AG04450 (cell line): ENCODE measurements at regions not wholly inside any gene's neighbourhood (a gene's known extent, or its start where the extent isn't known, plus 50 kb on each side); places are given as distances from the start of the nearest gene placed in this dataset.

ENCODE experiments used
- CTCF ChIA-PET: fragments of 300-600, 350-600 bp; formaldehyde crosslinking; extraction: SDS; loops from one replicate; lab custom pipeline; 2022; ENCODE audit warnings: antibody characterized with exemption, inconsistent platforms; lab: Charles Lee
- POLR2A ChIA-PET: fragments of 350-600 bp; formaldehyde crosslinking; extraction: SDS; loops from one replicate; lab custom pipeline; 2021; ENCODE audit warnings: antibody characterized with exemption, inconsistent platforms; lab: Yijun Ruan, JAX
- DNase-seq: peaks from one replicate; pipeline ENCODE4 v3.0.0-alpha.2; 2011; ENCODE audit warnings: low read depth, low spot score
- H3K27ac ChIP-seq: one replicate; pipeline ENCODE4 v1.5.1; 2012; ENCODE audit warnings: low read depth, low read length, control low read depth
- H3K27me3 ChIP-seq: one replicate; pipeline ENCODE4 v1.6.0; 2012; ENCODE audit warnings: low read length; ENCODE audit not compliant: control insufficient read depth, insufficient read depth
- H3K4me3 ChIP-seq: 2 replicates; pipeline ENCODE4 v1.5.1; 2011; ENCODE audit warnings: mild to moderate bottlenecking, low read depth, low read length, control low read depth
- H3K9me3 ChIP-seq: 2 replicates; pipeline ENCODE4 v1.5.1; 2012; ENCODE audit warnings: low read length; ENCODE audit not compliant: control insufficient read depth, insufficient read depth
- CTCF ChIP-seq: IDR thresholded peaks from 2 replicates; pipeline ENCODE4 v1.5.1; 2011; ENCODE audit warnings: low read depth, low read length, control low read depth, inconsistent platforms

- Histone ChIP-seq H3K9me3 (no peaks in the 10 kb centered on the region), H3K27ac (no peak overlapping the region), H3K4me3 (no peak overlapping the region), H3K27me3 (no peaks in the 10 kb centered on the region)
- ChIA-PET CTCF (no interaction called here), POLR2A (no interaction called here)
- DNase-seq: no peak
- no peak for TF ChIP-seq CTCF
These were observed 590.2 kb upstream of the UBE2E2 start for GRCh38 chr3:22612927-22613326.

GRCh38 chr3:22615790-22616189 lies 587.3 kb upstream of the UBE2E2 start:
- POLR2A ChIA-PET: no interaction called here
- H3K27ac ChIP-seq: no peak overlapping the region
- H3K9me3 ChIP-seq: no peaks in the 10 kb centered on the region
- CTCF ChIA-PET: no interaction called here
- DNase-seq: no peak
- TF ChIP-seq CTCF: no peak
- H3K4me3 ChIP-seq: no peak overlapping the region
- no peaks in the 10 kb centered on the region for H3K27me3 ChIP-seq

- TF ChIP-seq CTCF: no peak
- no peak for DNase-seq
- Histone ChIP-seq H3K27ac (no peak overlapping the region), H3K4me3 (no peak overlapping the region), H3K27me3 (no peaks in the 10 kb centered on the region), H3K9me3 (no peaks in the 10 kb centered on the region)
- ChIA-PET CTCF (no interaction called here), POLR2A (no interaction called here)
These were observed 585.8 kb upstream of the UBE2E2 start for GRCh38 chr3:22617372-22617771.

- ChIA-PET POLR2A (no interaction called here), CTCF (no interaction called here)
- Histone ChIP-seq H3K4me3 (no peak overlapping the region), H3K27ac (no peak overlapping the region), H3K9me3 (no peaks in the 10 kb centered on the region), H3K27me3 (no peaks in the 10 kb centered on the region)
- no peak for TF ChIP-seq CTCF
- no peak for DNase-seq
These were observed 582.6 kb upstream of the UBE2E2 start for GRCh38 chr3:22620498-22620897.

GRCh38 chr3:22621205-22621809 lies 581.8 kb upstream of the UBE2E2 start:
- Histone ChIP-seq H3K9me3 (no peaks in the 10 kb centered on the region), H3K27ac (no peak overlapping the region), H3K27me3 (no peaks in the 10 kb centered on the region), H3K4me3 (no peak overlapping the region)
- TF ChIP-seq CTCF: no peak
- ChIA-PET CTCF (no interaction called here), POLR2A (no interaction called here)
- DNase-seq: no peak
